ENCODE measurements at regions not wholly inside any gene's neighbourhood (a gene's known extent, or its start where the extent isn't known, plus 50 kb on each side); places are given as distances from the start of the nearest gene placed in this dataset.

- Histone ChIP-seq H3K4me1 (no peaks in the 10 kb centered on the region), H3K36me3 (no peaks in the 10 kb centered on the region), H3K27ac (peak overlapping the region in 1 of 2 donors; percentile 56), H3K9me3 (no peaks in the 10 kb centered on the region), H3K4me3 (no peak overlapping the region), H3K27me3 (no peaks in the 10 kb centered on the region)
- intact Hi-C loops (cut with DNase I; ENCODE audit: low total_unique reads), result no loop called here
- TF ChIP-seq CTCF (IDR thresholded peaks at IDR 0.05) (no peak), POLR2A (IDR thresholded peaks at IDR 0.05) (no peak)
- no peak for DNase-seq
Observed at GRCh38 chr1:218812360-218812759, 361.3 kb upstream of the LYPLAL1 start.

- intact Hi-C loops (cut with DNase I; ENCODE audit: low total_unique reads), result no loop called here
Observed at GRCh38 chr1:218813237-218813636, 360.4 kb upstream of the LYPLAL1 start.

GRCh38 chr1:218815076-218815475 lies 358.6 kb upstream of the LYPLAL1 start:
- no peak overlapping the region for H3K27ac ChIP-seq
- no peak for DNase-seq
- intact Hi-C loops (cut with DNase I; ENCODE audit: low total_unique reads), result no loop called here
- no peak overlapping the region for H3K4me3 ChIP-seq
- no peaks in the 10 kb centered on the region for H3K36me3 ChIP-seq
- no peaks in the 10 kb centered on the region for H3K27me3 ChIP-seq
- no peaks in the 10 kb centered on the region for H3K4me1 ChIP-seq
- no peak for TF ChIP-seq CTCF (IDR thresholded peaks at IDR 0.05)
- H3K9me3 ChIP-seq, result no peaks in the 10 kb centered on the region

More at GRCh38 chr1:218813237-218813636, 360.4 kb upstream of the LYPLAL1 start:
- Histone ChIP-seq H3K4me1 (no peaks in the 10 kb centered on the region), H3K4me3 (no peak overlapping the region), H3K27me3 (no peaks in the 10 kb centered on the region), H3K9me3 (no peaks in the 10 kb centered on the region), H3K27ac (no peak overlapping the region), H3K36me3 (no peaks in the 10 kb centered on the region)
- no peak for DNase-seq
- TF ChIP-seq CTCF (IDR thresholded peaks at IDR 0.05) (no peak), POLR2A (IDR thresholded peaks at IDR 0.05) (no peak)

GRCh38 chr1:218817071-218817470 lies 356.6 kb upstream of the LYPLAL1 start:
- intact Hi-C loops (cut with DNase I; ENCODE audit: low total_unique reads), result no loop called here
- peak overlapping the region in 1 of 2 donors; percentile 52 for H3K27ac ChIP-seq
- DNase-seq, result peak in 1 of 2 donors; percentile 18

More at GRCh38 chr1:218817071-218817470, 356.6 kb upstream of the LYPLAL1 start:
- no peak for TF ChIP-seq CTCF (IDR thresholded peaks at IDR 0.05)
- H3K4me1 ChIP-seq, result no peaks in the 10 kb centered on the region
- no peaks in the 10 kb centered on the region for H3K9me3 ChIP-seq
- H3K4me3 ChIP-seq, result no peak overlapping the region
- no peaks in the 10 kb centered on the region for H3K36me3 ChIP-seq
- no peaks in the 10 kb centered on the region for H3K27me3 ChIP-seq

All from uterus (tissue), 3 donors.